PC-3 (cell line): ENCODE measurements at regions not wholly inside any gene's neighbourhood (a gene's known extent, or its start where the extent isn't known, plus 50 kb on each side); places are given as distances from the start of the nearest gene placed in this dataset.

Experiments
- EZH2 ChIP-seq: fragments of 300-600 bp; sonication (generic); IDR thresholded peaks from one replicate; pipeline ENCODE4 v1.6.1; 2017; ENCODE audit warnings: antibody characterized with exemption, mild to moderate bottlenecking, low read length; ENCODE audit not compliant: unreplicated experiment
- TF ChIP-seq, protein P1 (sequence below): fragments of 300-600 bp; sonication (generic); conservative IDR thresholded peaks from 2 replicates; pipeline ENCODE4 v1.5.1; 2017; ENCODE audit warnings: antibody characterized with exemption, low read depth, mild to moderate bottlenecking, low read length

DNA sequence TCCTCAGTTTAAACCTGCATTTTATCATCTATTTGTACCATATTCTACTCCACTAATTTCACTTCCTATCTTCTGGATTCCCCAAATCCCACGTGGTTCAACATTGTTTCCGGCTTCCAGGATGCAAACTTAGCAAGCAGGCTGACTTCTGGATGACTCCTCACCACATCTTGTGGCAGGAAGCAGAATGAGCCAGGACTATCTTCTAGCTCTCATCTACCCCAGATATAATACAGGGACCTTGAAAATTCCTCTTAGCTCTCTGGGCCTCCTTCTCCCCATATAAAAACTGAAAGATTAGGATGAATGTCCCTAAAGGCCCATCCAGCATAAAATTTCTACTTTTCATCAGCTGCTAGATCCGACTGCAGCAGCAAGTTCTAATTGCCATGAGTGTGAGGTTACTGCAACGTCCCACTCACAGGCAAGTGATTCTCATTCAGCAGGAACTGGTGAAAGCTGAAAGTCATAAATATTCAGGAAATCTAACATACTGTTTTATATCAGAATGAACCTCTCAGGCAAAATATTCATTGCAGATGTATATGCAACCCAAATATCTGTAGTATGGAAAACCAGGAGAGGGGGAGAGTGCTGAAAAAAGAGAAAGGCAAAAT lies 93.4 kb downstream of the KCTD12 start:
- TF ChIP-seq, protein P1, sequence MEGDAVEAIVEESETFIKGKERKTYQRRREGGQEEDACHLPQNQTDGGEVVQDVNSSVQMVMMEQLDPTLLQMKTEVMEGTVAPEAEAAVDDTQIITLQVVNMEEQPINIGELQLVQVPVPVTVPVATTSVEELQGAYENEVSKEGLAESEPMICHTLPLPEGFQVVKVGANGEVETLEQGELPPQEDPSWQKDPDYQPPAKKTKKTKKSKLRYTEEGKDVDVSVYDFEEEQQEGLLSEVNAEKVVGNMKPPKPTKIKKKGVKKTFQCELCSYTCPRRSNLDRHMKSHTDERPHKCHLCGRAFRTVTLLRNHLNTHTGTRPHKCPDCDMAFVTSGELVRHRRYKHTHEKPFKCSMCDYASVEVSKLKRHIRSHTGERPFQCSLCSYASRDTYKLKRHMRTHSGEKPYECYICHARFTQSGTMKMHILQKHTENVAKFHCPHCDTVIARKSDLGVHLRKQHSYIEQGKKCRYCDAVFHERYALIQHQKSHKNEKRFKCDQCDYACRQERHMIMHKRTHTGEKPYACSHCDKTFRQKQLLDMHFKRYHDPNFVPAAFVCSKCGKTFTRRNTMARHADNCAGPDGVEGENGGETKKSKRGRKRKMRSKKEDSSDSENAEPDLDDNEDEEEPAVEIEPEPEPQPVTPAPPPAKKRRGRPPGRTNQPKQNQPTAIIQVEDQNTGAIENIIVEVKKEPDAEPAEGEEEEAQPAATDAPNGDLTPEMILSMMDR, result no peak
- no peak for TF ChIP-seq EZH2
